GM12878 (cell line): ENCODE measurements at regions not wholly inside any gene's neighbourhood (a gene's known extent, or its start where the extent isn't known, plus 50 kb on each side); places are given as distances from the start of the nearest gene placed in this dataset.
A peak's percentile ranks its signal among the peaks of the same experiment; 100 is the strongest.

ENCODE experiments used
- BMI1 ChIP-seq: fragments of 450-650 bp; IDR thresholded peaks from 2 replicates; pipeline ENCODE4 v1.6.1; 2016; ENCODE audit warnings: mild to moderate bottlenecking, moderate library complexity, borderline replicate concordance
- CHD2 ChIP-seq: IDR thresholded peaks from 2 replicates; pipeline ENCODE4 v1.6.1; 2011; ENCODE audit warnings: low read depth, low read length, improper control_type of control experiment, borderline replicate concordance
- CHD4 ChIP-seq: fragments of 200-600 bp; sonication (generic); IDR thresholded peaks from 2 replicates; pipeline ENCODE4 v1.6.1; 2016; ENCODE audit warnings: mild to moderate bottlenecking
- DPF2 ChIP-seq: fragments of 450-650 bp; IDR thresholded peaks from 2 replicates; pipeline ENCODE4 v1.6.1; 2017; ENCODE audit warnings: mild to moderate bottlenecking
- ESRRA ChIP-seq: IDR thresholded peaks from 2 replicates; pipeline ENCODE4 v1.6.1; 2012; ENCODE audit warnings: mild to moderate bottlenecking, low read length, improper control_type of control experiment
- GATAD2B ChIP-seq: fragments of 450-650 bp; conservative IDR thresholded peaks from 2 replicates; pipeline ENCODE4 v1.6.1; 2017; ENCODE audit warnings: low read depth, mild to moderate bottlenecking, moderate library complexity
- KLF5 ChIP-seq: fragments of 450-650 bp; IDR thresholded peaks from 2 replicates; pipeline ENCODE4 v1.6.1; 2014; ENCODE audit warnings: mild to moderate bottlenecking; ENCODE audit not compliant: partially characterized antibody
- NFIC ChIP-seq: IDR thresholded peaks from 2 replicates; pipeline ENCODE4 v1.6.1; 2012; ENCODE audit warnings: low read depth, mild to moderate bottlenecking, inconsistent platforms, low read length, moderate library complexity
- RCOR1 ChIP-seq: conservative IDR thresholded peaks from 2 replicates; pipeline ENCODE4 v1.6.1; 2012; ENCODE audit warnings: low read depth, low read length, improper control_type of control experiment
- STAT1 ChIP-seq: fragments of 450-650 bp; conservative IDR thresholded peaks from 2 replicates; pipeline ENCODE4 v1.6.1; 2014; ENCODE audit warnings: antibody characterized with exemption, mild to moderate bottlenecking
- TCF7 ChIP-seq: IDR thresholded peaks from 2 replicates; pipeline ENCODE4 v1.6.1; 2014; ENCODE audit warnings: antibody characterized with exemption, borderline replicate concordance
- WRNIP1 ChIP-seq: IDR thresholded peaks from 2 replicates; pipeline ENCODE4 v1.6.1; 2011; ENCODE audit warnings: low read depth, low read length, improper control_type of control experiment, borderline replicate concordance
- YY1 ChIP-seq: IDR thresholded peaks from 2 replicates; pipeline ENCODE4 v1.6.1; 2011; ENCODE audit warnings: low read depth, mild to moderate bottlenecking, low read length
- TF ChIP-seq, protein P1 (sequence below): fragments of 450-650 bp; formaldehyde crosslinking; IDR thresholded peaks from 2 replicates; pipeline ENCODE4 v1.4.0; 2020; ENCODE audit warnings: mild to moderate bottlenecking, moderate library complexity
- TF ChIP-seq, protein P2 (sequence below): IDR thresholded peaks from 2 replicates; pipeline ENCODE4 v1.6.1; 2012; ENCODE audit warnings: low read length, inconsistent platforms
- TF ChIP-seq, protein P3 (sequence below): IDR thresholded peaks from 2 replicates; pipeline ENCODE4 v1.6.1; 2011; ENCODE audit warnings: low read depth, low read length, improper control_type of control experiment, borderline replicate concordance
- TF ChIP-seq, protein P4 (sequence below): fragments of 450-650 bp; formaldehyde crosslinking; IDR thresholded peaks from 2 replicates; pipeline ENCODE4 v1.5.0; 2022; ENCODE audit warnings: mild to moderate bottlenecking, missing genetic modification characterization
- TF ChIP-seq, protein P5 (sequence below): fragments of 450-650 bp; IDR thresholded peaks from 2 replicates; pipeline ENCODE4 v1.6.1; 2016; ENCODE audit warnings: mild to moderate bottlenecking
- TF ChIP-seq, protein P6 (sequence below): IDR thresholded peaks from 2 replicates; pipeline ENCODE4 v1.6.1; 2012; ENCODE audit warnings: low read depth, low read length, improper control_type of control experiment

DNA sequence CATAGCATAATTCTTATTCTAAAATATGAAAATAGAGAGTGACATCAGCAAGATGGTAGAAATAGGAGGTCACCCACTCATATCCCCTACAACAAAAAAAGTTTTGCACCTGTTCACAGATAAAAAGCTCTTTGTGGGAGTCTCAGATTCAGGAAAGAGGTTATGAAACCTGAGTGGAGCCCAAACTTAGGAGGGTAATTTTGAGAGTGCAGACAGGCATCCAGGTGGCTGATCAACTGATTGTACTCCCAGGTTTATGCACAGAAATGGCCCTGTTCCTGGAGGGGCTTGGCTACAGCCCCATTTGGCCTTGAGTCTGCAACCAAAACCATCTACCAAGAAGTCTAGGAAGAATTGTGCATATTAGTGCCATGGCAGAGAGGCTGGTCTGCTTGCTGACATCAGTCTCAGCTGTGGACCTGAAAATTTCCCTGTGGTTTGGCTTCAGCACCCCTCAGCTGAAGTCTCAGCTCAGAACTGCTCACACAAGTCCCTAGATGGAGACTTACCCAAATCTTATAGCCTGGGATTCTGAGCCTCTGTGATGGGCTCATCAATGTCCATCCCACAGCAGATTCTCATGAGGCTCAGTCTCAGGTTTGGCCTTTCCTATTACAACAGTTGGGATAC, 291.6 kb downstream of the IL20RB start (continued):
- TF ChIP-seq, protein P1, sequence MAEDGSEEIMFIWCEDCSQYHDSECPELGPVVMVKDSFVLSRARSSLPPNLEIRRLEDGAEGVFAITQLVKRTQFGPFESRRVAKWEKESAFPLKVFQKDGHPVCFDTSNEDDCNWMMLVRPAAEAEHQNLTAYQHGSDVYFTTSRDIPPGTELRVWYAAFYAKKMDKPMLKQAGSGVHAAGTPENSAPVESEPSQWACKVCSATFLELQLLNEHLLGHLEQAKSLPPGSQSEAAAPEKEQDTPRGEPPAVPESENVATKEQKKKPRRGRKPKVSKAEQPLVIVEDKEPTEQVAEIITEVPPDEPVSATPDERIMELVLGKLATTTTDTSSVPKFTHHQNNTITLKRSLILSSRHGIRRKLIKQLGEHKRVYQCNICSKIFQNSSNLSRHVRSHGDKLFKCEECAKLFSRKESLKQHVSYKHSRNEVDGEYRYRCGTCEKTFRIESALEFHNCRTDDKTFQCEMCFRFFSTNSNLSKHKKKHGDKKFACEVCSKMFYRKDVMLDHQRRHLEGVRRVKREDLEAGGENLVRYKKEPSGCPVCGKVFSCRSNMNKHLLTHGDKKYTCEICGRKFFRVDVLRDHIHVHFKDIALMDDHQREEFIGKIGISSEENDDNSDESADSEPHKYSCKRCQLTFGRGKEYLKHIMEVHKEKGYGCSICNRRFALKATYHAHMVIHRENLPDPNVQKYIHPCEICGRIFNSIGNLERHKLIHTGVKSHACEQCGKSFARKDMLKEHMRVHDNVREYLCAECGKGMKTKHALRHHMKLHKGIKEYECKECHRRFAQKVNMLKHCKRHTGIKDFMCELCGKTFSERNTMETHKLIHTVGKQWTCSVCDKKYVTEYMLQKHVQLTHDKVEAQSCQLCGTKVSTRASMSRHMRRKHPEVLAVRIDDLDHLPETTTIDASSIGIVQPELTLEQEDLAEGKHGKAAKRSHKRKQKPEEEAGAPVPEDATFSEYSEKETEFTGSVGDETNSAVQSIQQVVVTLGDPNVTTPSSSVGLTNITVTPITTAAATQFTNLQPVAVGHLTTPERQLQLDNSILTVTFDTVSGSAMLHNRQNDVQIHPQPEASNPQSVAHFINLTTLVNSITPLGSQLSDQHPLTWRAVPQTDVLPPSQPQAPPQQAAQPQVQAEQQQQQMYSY (CRISPR knock-in tag): no peak
- TF ChIP-seq CHD4 (no peak), NFIC (peak; percentile 82; the same call in 1 of the 2 replicates), DPF2 (0 out of 2 replicates have a peak, but pooled peaks have one; percentile 25), TCF7 (no peak), YY1 (no peak), STAT1 (no peak), CHD2 (no peak), ESRRA (no peak), WRNIP1 (no peak), BMI1 (no peak), GATAD2B (no peak), RCOR1 (no peak), KLF5 (no peak)
- TF ChIP-seq, protein P2, sequence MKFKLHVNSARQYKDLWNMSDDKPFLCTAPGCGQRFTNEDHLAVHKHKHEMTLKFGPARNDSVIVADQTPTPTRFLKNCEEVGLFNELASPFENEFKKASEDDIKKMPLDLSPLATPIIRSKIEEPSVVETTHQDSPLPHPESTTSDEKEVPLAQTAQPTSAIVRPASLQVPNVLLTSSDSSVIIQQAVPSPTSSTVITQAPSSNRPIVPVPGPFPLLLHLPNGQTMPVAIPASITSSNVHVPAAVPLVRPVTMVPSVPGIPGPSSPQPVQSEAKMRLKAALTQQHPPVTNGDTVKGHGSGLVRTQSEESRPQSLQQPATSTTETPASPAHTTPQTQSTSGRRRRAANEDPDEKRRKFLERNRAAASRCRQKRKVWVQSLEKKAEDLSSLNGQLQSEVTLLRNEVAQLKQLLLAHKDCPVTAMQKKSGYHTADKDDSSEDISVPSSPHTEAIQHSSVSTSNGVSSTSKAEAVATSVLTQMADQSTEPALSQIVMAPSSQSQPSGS: peak; percentile 55; the same call in 1 of the 2 replicates
- TF ChIP-seq, protein P3, sequence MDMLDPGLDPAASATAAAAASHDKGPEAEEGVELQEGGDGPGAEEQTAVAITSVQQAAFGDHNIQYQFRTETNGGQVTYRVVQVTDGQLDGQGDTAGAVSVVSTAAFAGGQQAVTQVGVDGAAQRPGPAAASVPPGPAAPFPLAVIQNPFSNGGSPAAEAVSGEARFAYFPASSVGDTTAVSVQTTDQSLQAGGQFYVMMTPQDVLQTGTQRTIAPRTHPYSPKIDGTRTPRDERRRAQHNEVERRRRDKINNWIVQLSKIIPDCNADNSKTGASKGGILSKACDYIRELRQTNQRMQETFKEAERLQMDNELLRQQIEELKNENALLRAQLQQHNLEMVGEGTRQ: no peak
- TF ChIP-seq, protein P4, sequence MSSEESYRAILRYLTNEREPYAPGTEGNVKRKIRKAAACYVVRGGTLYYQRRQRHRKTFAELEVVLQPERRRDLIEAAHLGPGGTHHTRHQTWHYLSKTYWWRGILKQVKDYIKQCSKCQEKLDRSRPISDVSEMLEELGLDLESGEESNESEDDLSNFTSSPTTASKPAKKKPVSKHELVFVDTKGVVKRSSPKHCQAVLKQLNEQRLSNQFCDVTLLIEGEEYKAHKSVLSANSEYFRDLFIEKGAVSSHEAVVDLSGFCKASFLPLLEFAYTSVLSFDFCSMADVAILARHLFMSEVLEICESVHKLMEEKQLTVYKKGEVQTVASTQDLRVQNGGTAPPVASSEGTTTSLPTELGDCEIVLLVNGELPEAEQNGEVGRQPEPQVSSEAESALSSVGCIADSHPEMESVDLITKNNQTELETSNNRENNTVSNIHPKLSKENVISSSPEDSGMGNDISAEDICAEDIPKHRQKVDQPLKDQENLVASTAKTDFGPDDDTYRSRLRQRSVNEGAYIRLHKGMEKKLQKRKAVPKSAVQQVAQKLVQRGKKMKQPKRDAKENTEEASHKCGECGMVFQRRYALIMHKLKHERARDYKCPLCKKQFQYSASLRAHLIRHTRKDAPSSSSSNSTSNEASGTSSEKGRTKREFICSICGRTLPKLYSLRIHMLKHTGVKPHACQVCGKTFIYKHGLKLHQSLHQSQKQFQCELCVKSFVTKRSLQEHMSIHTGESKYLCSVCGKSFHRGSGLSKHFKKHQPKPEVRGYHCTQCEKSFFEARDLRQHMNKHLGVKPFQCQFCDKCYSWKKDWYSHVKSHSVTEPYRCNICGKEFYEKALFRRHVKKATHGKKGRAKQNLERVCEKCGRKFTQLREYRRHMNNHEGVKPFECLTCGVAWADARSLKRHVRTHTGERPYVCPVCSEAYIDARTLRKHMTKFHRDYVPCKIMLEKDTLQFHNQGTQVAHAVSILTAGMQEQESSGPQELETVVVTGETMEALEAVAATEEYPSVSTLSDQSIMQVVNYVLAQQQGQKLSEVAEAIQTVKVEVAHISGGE (CRISPR knock-in tag): no peak
- TF ChIP-seq, protein P5, sequence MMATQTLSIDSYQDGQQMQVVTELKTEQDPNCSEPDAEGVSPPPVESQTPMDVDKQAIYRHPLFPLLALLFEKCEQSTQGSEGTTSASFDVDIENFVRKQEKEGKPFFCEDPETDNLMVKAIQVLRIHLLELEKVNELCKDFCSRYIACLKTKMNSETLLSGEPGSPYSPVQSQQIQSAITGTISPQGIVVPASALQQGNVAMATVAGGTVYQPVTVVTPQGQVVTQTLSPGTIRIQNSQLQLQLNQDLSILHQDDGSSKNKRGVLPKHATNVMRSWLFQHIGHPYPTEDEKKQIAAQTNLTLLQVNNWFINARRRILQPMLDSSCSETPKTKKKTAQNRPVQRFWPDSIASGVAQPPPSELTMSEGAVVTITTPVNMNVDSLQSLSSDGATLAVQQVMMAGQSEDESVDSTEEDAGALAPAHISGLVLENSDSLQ: no peak
- TF ChIP-seq, protein P6, sequence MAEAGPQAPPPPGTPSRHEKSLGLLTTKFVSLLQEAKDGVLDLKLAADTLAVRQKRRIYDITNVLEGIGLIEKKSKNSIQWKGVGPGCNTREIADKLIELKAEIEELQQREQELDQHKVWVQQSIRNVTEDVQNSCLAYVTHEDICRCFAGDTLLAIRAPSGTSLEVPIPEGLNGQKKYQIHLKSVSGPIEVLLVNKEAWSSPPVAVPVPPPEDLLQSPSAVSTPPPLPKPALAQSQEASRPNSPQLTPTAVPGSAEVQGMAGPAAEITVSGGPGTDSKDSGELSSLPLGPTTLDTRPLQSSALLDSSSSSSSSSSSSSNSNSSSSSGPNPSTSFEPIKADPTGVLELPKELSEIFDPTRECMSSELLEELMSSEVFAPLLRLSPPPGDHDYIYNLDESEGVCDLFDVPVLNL: no peak
